Mesendoderm (in vitro differentiated cells): ENCODE measurements at regions not wholly inside any gene's neighbourhood (a gene's known extent, or its start where the extent isn't known, plus 50 kb on each side); places are given as distances from the start of the nearest gene placed in this dataset.
A peak's percentile ranks its signal among the peaks of the same experiment; 100 is the strongest.

Experiments used
- DNase-seq: peaks from one replicate; pipeline ENCODE4 v3.0.0; 2013
- H2AK5ac ChIP-seq: 2 replicates; pipeline ENCODE4 v1.6.1; 2013; ENCODE audit warnings: low read length, inconsistent platforms
- H2BK120ac ChIP-seq: 2 replicates; pipeline ENCODE4 v1.6.1; 2013; ENCODE audit warnings: low read depth, mild to moderate bottlenecking, low read length, moderate library complexity, mixed read lengths
- H2BK15ac ChIP-seq: replicated peaks from 2 replicates; pipeline ENCODE4 v1.6.1; 2013; ENCODE audit warnings: low read depth, mild to moderate bottlenecking, moderate library complexity
- H2BK5ac ChIP-seq: 2 replicates; pipeline ENCODE4 v1.6.1; 2013; ENCODE audit warnings: low read length, inconsistent platforms
- H3K18ac ChIP-seq: 2 replicates; pipeline ENCODE4 v1.6.1; 2013; ENCODE audit warnings: mild to moderate bottlenecking, low read length, mixed read lengths
- H3K23ac ChIP-seq: one replicate; pipeline ENCODE4 v1.6.1; 2013; ENCODE audit warnings: low read length
- H3K27ac ChIP-seq: 2 replicates; pipeline ENCODE4 v1.5.1; 2013; ENCODE audit warnings: low read depth, mild to moderate bottlenecking, inconsistent platforms, low read length, moderate library complexity
- H3K27me3 ChIP-seq: 2 replicates; pipeline ENCODE4 v1.6.1; 2013; ENCODE audit warnings: low read length, control low read depth, mild to moderate bottlenecking, inconsistent platforms; ENCODE audit not compliant: insufficient read depth, poor library complexity
- H3K36me3 ChIP-seq: 2 replicates; pipeline ENCODE4 v1.6.1; 2013; ENCODE audit warnings: low read length, inconsistent platforms; ENCODE audit not compliant: control insufficient read depth, insufficient read depth
- H3K4ac ChIP-seq: one replicate; pipeline ENCODE4 v1.6.1; 2013; ENCODE audit warnings: low read depth, mild to moderate bottlenecking, low read length, moderate library complexity
- H3K4me1 ChIP-seq: 2 replicates; pipeline ENCODE4 v1.6.1; 2013; ENCODE audit warnings: low read depth, low read length, inconsistent platforms; ENCODE audit not compliant: control insufficient read depth
- H3K4me2 ChIP-seq: 2 replicates; pipeline ENCODE4 v1.6.1; 2013; ENCODE audit warnings: low read length
- H3K4me3 ChIP-seq: 2 replicates; pipeline ENCODE4 v1.5.1; 2013; ENCODE audit warnings: mild to moderate bottlenecking, low read length
- H3K56ac ChIP-seq: one replicate; pipeline ENCODE4 v1.6.1; 2013; ENCODE audit warnings: low read length
- H3K79me1 ChIP-seq: 2 replicates; pipeline ENCODE4 v1.6.1; 2013; ENCODE audit warnings: low read length, inconsistent platforms
- H3K79me2 ChIP-seq: 2 replicates; pipeline ENCODE4 v1.6.1; 2013; ENCODE audit warnings: mild to moderate bottlenecking, low read length; ENCODE audit not compliant: control insufficient read depth, insufficient read depth
- H3K9ac ChIP-seq: 2 replicates; pipeline ENCODE4 v1.6.1; 2013; ENCODE audit warnings: low read length, inconsistent platforms
- H4K5ac ChIP-seq: one replicate; pipeline ENCODE4 v1.6.1; 2013; ENCODE audit warnings: low read length
- H4K8ac ChIP-seq: one replicate; pipeline ENCODE4 v1.6.1; 2013; ENCODE audit warnings: low read depth, mild to moderate bottlenecking, control low read depth, low read length, moderate library complexity
- WGBS: extraction: QIAGEN DNeasy Blood & Tissue Kit; methylation state at CpG from one replicate; pipeline ENCODE4 v1.1.7; 2013; ENCODE audit warnings: low lambda C conversion rate, missing lambda C conversion rate; ENCODE audit not compliant: insufficient coverage; ENCODE audit errors: extremely low coverage; 5-methylcytosine and 5-hydroxymethylcytosine counted together

DNA sequence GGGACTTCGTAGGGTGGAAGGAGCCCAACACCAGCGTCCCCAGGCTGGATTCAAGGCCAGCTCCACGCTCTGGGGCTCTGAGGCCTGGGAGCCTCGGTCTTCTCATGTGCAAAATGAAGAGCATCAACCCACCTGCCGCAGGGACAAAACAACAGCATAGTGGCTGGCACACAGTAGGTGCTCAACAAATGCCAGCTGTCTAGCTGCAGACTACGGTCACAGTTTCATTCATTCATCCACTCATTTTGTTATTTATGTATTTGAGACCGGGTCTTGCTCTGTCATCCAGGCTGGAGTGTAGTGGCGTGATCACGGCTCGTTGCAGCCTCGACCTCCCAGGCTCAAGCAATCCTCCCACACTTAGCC lies 60.7 kb downstream of the CEBPB start:
- no peak overlapping the region for H3K4ac ChIP-seq
- H2BK15ac ChIP-seq = no peak overlapping the region
- WGBS = no CpG with 5 or more reads among the region's 11 CpGs
- H3K9ac ChIP-seq = no peak overlapping the region
- H2BK120ac ChIP-seq = no peak overlapping the region
- no peak overlapping the region for H3K4me3 ChIP-seq
- H3K56ac ChIP-seq = no peak overlapping the region
- no peak overlapping the region for H3K4me2 ChIP-seq
- no peak overlapping the region for H4K8ac ChIP-seq
- H3K18ac ChIP-seq = no peak overlapping the region
- H2BK5ac ChIP-seq = no peak overlapping the region
- H3K27ac ChIP-seq = no peak overlapping the region
- H3K27me3 ChIP-seq = no peaks in the 10 kb centered on the region
- H3K23ac ChIP-seq = no peak overlapping the region
- H3K4me1 ChIP-seq = no peaks in the 10 kb centered on the region
- no peaks in the 10 kb centered on the region for H3K36me3 ChIP-seq
- no peak overlapping the region for H2AK5ac ChIP-seq
- H3K79me2 ChIP-seq = no peaks in the 10 kb centered on the region
- H3K79me1 ChIP-seq = no peaks in the 10 kb centered on the region
- no peak overlapping the region for H4K5ac ChIP-seq
- DNase-seq = no peak

DNA sequence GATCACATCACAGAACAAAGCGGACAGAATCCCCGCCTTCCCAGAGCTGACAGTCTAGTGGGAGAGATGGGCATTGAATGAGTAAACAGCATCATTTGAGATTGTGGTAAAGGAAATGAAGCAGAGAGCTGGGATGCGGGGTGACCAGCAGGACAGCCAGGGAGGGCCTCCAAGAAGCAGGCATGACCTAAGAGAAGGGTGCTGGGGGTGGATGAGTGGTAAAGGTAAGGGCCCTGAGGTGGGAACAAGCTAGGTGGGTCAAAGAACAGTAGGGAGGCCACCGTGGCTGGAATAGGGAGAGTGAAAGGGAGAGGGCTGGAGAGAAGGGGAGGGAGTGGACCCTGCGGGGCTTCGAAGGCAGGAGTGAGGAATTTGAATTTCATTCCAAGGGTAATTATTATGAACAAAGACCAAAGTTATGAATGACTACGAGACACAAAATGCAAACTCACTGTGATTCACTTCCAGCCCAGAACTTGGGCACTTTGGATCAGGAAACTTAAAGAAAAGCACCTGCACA lies 61.4 kb downstream of the CEBPB start:
- H3K4me3 ChIP-seq = no peak overlapping the region
- H3K36me3 ChIP-seq = no peaks in the 10 kb centered on the region
- no peaks in the 10 kb centered on the region for H3K79me2 ChIP-seq
- H2BK120ac ChIP-seq = no peak overlapping the region
- H4K8ac ChIP-seq = no peak overlapping the region
- H2BK15ac ChIP-seq = no peak overlapping the region
- no peak overlapping the region for H3K56ac ChIP-seq
- WGBS = no CpG with 5 or more reads among the region's 7 CpGs
- H4K5ac ChIP-seq = no peak overlapping the region
- H3K18ac ChIP-seq = no peak overlapping the region
- no peak overlapping the region for H3K23ac ChIP-seq
- no peak overlapping the region for H3K27ac ChIP-seq
- H3K79me1 ChIP-seq = no peaks in the 10 kb centered on the region
- H3K4me1 ChIP-seq = no peaks in the 10 kb centered on the region
- H3K4me2 ChIP-seq = no peak overlapping the region
- no peak overlapping the region for H2AK5ac ChIP-seq
- H2BK5ac ChIP-seq = no peak overlapping the region
- H3K9ac ChIP-seq = no peak overlapping the region
- no peak for DNase-seq
- H3K4ac ChIP-seq = no peak overlapping the region
- no peaks in the 10 kb centered on the region for H3K27me3 ChIP-seq

DNA sequence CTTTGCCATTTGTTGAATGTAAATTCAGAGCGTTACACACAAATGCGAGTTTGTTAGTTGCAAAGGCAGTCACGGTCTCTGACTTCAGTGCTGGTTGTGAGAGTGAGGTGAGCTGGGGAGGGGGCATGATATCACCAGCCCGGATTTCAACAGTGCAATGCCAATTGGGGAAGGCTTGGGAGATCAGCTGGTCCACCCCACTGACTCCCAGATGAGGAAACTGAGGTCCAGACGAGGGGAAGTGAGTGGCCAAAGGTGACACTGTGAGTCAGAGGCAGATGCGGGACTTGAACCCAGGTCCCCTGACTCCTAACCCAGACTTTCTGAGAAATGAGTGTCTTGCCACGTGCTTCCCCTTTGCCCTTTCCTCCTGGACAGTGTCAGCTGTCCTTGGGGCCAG lies 62.1 kb downstream of the CEBPB start:
- Histone ChIP-seq H4K5ac (no peak overlapping the region), H3K4me1 (no peaks in the 10 kb centered on the region), H2AK5ac (no peak overlapping the region), H3K4me2 (no peak overlapping the region), H2BK120ac (no peak overlapping the region), H3K4ac (no peak overlapping the region), H3K56ac (no peak overlapping the region), H3K36me3 (no peaks in the 10 kb centered on the region), H3K79me1 (no peaks in the 10 kb centered on the region), H3K23ac (no peak overlapping the region), H3K27me3 (no peaks in the 10 kb centered on the region), H3K79me2 (no peaks in the 10 kb centered on the region), H3K18ac (no peak overlapping the region), H3K27ac (no peak overlapping the region), H4K8ac (no peak overlapping the region), H3K9ac (no peak overlapping the region), H2BK15ac (no peak overlapping the region), H3K4me3 (no peak overlapping the region), H2BK5ac (no peak overlapping the region)
- WGBS = no CpG with 5 or more reads among the region's 7 CpGs
- no peak for DNase-seq

DNA sequence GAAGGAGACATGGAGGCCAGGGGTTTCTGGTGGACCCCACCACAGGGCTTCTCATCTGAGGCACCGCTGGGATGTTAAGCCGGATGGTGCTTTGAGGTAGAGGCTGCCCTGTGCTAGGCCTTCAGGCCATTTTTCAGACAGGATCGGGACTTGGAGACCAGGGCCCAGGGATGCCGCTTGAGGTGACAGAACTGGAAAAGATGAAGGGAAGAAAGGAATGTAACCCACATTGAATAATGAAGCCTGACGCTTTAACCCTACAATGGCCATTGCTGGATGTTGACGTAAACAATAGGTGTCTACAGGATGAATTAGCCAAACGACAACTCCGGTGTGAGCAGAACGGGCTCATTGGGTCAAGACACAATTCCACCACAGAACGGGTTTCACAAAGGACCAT lies 62.5 kb downstream of the CEBPB start:
- Histone ChIP-seq H3K4me3 (no peak overlapping the region), H3K27ac (no peak overlapping the region), H2AK5ac (no peak overlapping the region), H3K79me2 (no peaks in the 10 kb centered on the region), H3K27me3 (no peaks in the 10 kb centered on the region), H3K23ac (no peak overlapping the region), H3K4me2 (no peak overlapping the region), H3K79me1 (no peaks in the 10 kb centered on the region), H2BK5ac (no peak overlapping the region), H3K4me1 (no peaks in the 10 kb centered on the region), H3K36me3 (no peaks in the 10 kb centered on the region), H2BK120ac (no peak overlapping the region), H3K4ac (no peak overlapping the region), H3K56ac (no peak overlapping the region), H3K18ac (no peak overlapping the region), H4K8ac (no peak overlapping the region), H3K9ac (no peak overlapping the region), H2BK15ac (no peak overlapping the region), H4K5ac (no peak overlapping the region)
- DNase-seq = no peak
- WGBS = no CpG with 5 or more reads among the region's 10 CpGs

DNA sequence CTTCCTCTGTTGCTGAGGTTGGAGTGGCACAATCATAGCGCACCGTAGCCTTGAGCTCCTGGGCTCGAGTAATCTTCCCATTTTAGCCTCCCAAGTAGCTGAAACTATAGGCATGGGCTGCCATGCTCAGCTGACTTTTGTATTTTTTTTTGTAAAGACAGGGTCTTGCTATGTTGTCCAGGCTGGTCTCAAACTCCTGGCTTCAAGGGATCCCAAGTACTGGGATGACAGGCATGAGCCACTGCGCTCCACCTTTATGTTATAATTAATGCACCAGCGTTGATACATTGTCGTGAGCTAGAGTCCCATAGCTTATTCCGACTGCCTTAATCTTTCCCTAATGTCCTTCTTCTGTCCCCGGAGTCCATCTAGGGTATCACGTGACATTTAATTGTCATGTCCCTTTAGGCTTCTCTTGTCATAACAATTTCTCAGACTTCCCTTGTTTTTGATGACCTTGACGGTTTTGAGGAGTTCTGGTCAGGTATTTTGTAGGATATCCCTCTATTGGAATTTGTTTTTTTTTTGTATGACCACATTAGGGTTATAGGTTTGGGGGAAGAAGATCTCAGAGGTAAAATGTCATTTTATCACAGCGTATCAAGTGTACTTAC lies 63.9 kb downstream of the CEBPB start:
- H3K79me1 ChIP-seq = no peaks in the 10 kb centered on the region
- no peak overlapping the region for H3K23ac ChIP-seq
- H2AK5ac ChIP-seq = no peak overlapping the region
- no peak overlapping the region for H3K4me3 ChIP-seq
- no peak for DNase-seq
- no peaks in the 10 kb centered on the region for H3K36me3 ChIP-seq
- no peak overlapping the region for H3K4ac ChIP-seq
- H3K27ac ChIP-seq = no peak overlapping the region
- no peaks in the 10 kb centered on the region for H3K4me1 ChIP-seq
- H3K79me2 ChIP-seq = no peaks in the 10 kb centered on the region
- no peak overlapping the region for H3K9ac ChIP-seq
- no peak overlapping the region for H3K56ac ChIP-seq
- no peak overlapping the region for H3K4me2 ChIP-seq
- H2BK5ac ChIP-seq = no peak overlapping the region
- no peak overlapping the region for H2BK15ac ChIP-seq
- no peak overlapping the region for H4K5ac ChIP-seq
- H3K18ac ChIP-seq = no peak overlapping the region
- WGBS = no CpG with 5 or more reads among the region's 11 CpGs
- no peaks in the 10 kb centered on the region for H3K27me3 ChIP-seq
- H4K8ac ChIP-seq = no peak overlapping the region
- H2BK120ac ChIP-seq = no peak overlapping the region

DNA sequence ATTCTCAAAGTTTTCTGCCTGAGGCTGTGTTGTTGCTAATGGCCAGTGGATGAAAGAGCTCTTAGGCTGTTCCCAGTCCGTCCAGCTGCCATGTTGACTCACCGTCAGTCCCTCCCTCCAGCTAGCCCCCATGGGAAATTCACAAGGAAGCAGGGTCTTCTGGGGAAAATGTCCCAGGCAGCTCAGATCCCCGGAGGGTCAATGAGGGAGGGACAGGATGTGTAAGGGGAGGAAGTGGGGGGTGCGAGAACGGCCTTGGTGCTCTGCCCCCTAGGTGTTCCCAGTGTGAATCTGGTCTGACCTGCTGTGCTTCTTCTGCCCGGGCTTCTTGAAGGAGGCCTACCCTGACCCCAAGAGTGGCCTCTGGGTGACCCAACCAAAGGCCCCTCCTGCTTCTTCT lies 65.9 kb downstream of the CEBPB start:
- Histone ChIP-seq H3K27ac (no peak overlapping the region), H3K4me3 (no peak overlapping the region), H4K5ac (no peak overlapping the region), H3K79me2 (no peaks in the 10 kb centered on the region), H2BK120ac (no peak overlapping the region), H3K4me1 (no peaks in the 10 kb centered on the region), H3K79me1 (no peaks in the 10 kb centered on the region), H3K56ac (peak overlapping the region; percentile 30), H2BK5ac (no peak overlapping the region), H2AK5ac (no peak overlapping the region), H3K4ac (no peak overlapping the region), H3K27me3 (no peaks in the 10 kb centered on the region), H3K9ac (no peak overlapping the region), H4K8ac (no peak overlapping the region), H3K18ac (no peak overlapping the region), H3K23ac (no peak overlapping the region), H2BK15ac (no peak overlapping the region), H3K4me2 (no peak overlapping the region), H3K36me3 (no peaks in the 10 kb centered on the region)
- DNase-seq = peak; percentile 86
- no CpG with 5 or more reads among the region's 6 CpGs for WGBS
